ENCODE measurements at regions not wholly inside any gene's neighbourhood (a gene's known extent, or its start where the extent isn't known, plus 50 kb on each side); places are given as distances from the start of the nearest gene placed in this dataset.

- TF ChIP-seq CTCF (IDR thresholded peaks at IDR 0.05; ENCODE audit: insufficient read depth, low read length, missing control alignments) = no peak
- DNase-seq (ENCODE audit: low read depth, low spot score) = no peak
- CTCF ChIA-PET = no interaction called here
- H3K4me3 ChIP-seq (ENCODE audit: low read depth, low read length) = no peak overlapping the region
- POLR2A ChIA-PET = interaction anchor here (0.7 kb wide), 1 partner anchor 659 kb away, joined by 3 read pairs; no protein-coding TSS in a partner anchor
Measured at GRCh38 chrX:20746690-20747089, 480.0 kb upstream of the RPS6KA3 start.

- TF ChIP-seq CTCF (IDR thresholded peaks at IDR 0.05; ENCODE audit: insufficient read depth, low read length, missing control alignments) = no peak
- CTCF ChIA-PET = no interaction called here
- no peak for DNase-seq (ENCODE audit: low read depth, low spot score)
- POLR2A ChIA-PET = no interaction called here
- H3K4me3 ChIP-seq (ENCODE audit: low read depth, low read length) = no peak overlapping the region
Measured at GRCh38 chrX:20743046-20743445, 476.3 kb upstream of the RPS6KA3 start.

- TF ChIP-seq CTCF (IDR thresholded peaks at IDR 0.05; ENCODE audit: insufficient read depth, low read length, missing control alignments) = no peak
- DNase-seq (ENCODE audit: low read depth, low spot score) = no peak
- POLR2A ChIA-PET = no interaction called here
- no peak overlapping the region for H3K4me3 ChIP-seq (ENCODE audit: low read depth, low read length)
- CTCF ChIA-PET = no interaction called here
Measured at GRCh38 chrX:20742106-20742505, 475.4 kb upstream of the RPS6KA3 start.

GRCh38 chrX:20740443-20740842, 473.7 kb upstream of the RPS6KA3 start:
- ChIA-PET POLR2A (no interaction called here), CTCF (no interaction called here)
- DNase-seq (ENCODE audit: low read depth, low spot score) = no peak
- H3K4me3 ChIP-seq (ENCODE audit: low read depth, low read length) = no peak overlapping the region
- TF ChIP-seq CTCF (IDR thresholded peaks at IDR 0.05; ENCODE audit: insufficient read depth, low read length, missing control alignments) = no peak

- no peak for DNase-seq (ENCODE audit: low read depth, low spot score)
- H3K4me3 ChIP-seq (ENCODE audit: low read depth, low read length) = no peak overlapping the region
- TF ChIP-seq CTCF (IDR thresholded peaks at IDR 0.05; ENCODE audit: insufficient read depth, low read length, missing control alignments) = no peak
- CTCF ChIA-PET = interaction anchor here (1.4 kb wide), 1 partner anchor 210 kb away, joined by 3 read pairs; no protein-coding TSS in a partner anchor
- POLR2A ChIA-PET = no interaction called here
Measured at GRCh38 chrX:20739038-20739745, 472.5 kb upstream of the RPS6KA3 start.

GRCh38 chrX:20729416-20729815, 462.7 kb upstream of the RPS6KA3 start:
- ChIA-PET POLR2A (no interaction called here), CTCF (no interaction called here)
- no peak for TF ChIP-seq CTCF (IDR thresholded peaks at IDR 0.05; ENCODE audit: insufficient read depth, low read length, missing control alignments)
- no peak for DNase-seq (ENCODE audit: low read depth, low spot score)
- H3K4me3 ChIP-seq (ENCODE audit: low read depth, low read length) = no peak overlapping the region
